ENCODE measurements at regions not wholly inside any gene's neighbourhood (a gene's known extent, or its start where the extent isn't known, plus 50 kb on each side); places are given as distances from the start of the nearest gene placed in this dataset.

GRCh38 chr2:173734797-173735196, 230.4 kb downstream of the SP3 start (continued):
- peak; percentile 57; the same call in 1 of the 2 replicates for TF ChIP-seq FOXA3 (CRISPR knock-in tag; IDR thresholded peaks at IDR 0.05)
- TF ChIP-seq SOX13 (IDR thresholded peaks at IDR 0.05), result no peak
- TF ChIP-seq SOX13 (CRISPR knock-in tag; conservative IDR thresholded peaks at IDR 0.05 in 1 of 2, IDR thresholded peaks at IDR 0.05 in 1 of 2), result 0 out of 4 replicates have a peak, but pooled peaks of 1 of the 2 experiments have one; percentile 14
- TF ChIP-seq, protein P1, sequence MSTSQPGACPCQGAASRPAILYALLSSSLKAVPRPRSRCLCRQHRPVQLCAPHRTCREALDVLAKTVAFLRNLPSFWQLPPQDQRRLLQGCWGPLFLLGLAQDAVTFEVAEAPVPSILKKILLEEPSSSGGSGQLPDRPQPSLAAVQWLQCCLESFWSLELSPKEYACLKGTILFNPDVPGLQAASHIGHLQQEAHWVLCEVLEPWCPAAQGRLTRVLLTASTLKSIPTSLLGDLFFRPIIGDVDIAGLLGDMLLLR (CRISPR knock-in tag; IDR thresholded peaks at IDR 0.05), result no peak
- TF ChIP-seq BRF2 (CRISPR knock-in tag; IDR thresholded peaks at IDR 0.05), result no peak
- TF ChIP-seq ATF7-NPFF (CRISPR knock-in tag; IDR thresholded peaks at IDR 0.05; ENCODE audit: low read depth), result no peak
- TF ChIP-seq ZNF569 (CRISPR knock-in tag; IDR thresholded peaks at IDR 0.05; ENCODE audit: borderline replicate concordance), result no peak
- TF ChIP-seq, protein P2, sequence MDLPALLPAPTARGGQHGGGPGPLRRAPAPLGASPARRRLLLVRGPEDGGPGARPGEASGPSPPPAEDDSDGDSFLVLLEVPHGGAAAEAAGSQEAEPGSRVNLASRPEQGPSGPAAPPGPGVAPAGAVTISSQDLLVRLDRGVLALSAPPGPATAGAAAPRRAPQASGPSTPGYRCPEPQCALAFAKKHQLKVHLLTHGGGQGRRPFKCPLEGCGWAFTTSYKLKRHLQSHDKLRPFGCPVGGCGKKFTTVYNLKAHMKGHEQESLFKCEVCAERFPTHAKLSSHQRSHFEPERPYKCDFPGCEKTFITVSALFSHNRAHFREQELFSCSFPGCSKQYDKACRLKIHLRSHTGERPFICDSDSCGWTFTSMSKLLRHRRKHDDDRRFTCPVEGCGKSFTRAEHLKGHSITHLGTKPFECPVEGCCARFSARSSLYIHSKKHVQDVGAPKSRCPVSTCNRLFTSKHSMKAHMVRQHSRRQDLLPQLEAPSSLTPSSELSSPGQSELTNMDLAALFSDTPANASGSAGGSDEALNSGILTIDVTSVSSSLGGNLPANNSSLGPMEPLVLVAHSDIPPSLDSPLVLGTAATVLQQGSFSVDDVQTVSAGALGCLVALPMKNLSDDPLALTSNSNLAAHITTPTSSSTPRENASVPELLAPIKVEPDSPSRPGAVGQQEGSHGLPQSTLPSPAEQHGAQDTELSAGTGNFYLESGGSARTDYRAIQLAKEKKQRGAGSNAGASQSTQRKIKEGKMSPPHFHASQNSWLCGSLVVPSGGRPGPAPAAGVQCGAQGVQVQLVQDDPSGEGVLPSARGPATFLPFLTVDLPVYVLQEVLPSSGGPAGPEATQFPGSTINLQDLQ (CRISPR knock-in tag; IDR thresholded peaks at IDR 0.05), result no peak
- peak; percentile 32; the same call in 1 of the 2 replicates for TF ChIP-seq TBX2 (CRISPR knock-in tag; IDR thresholded peaks at IDR 0.05; ENCODE audit: borderline replicate concordance)
- TF ChIP-seq MAFK (conservative IDR thresholded peaks at IDR 0.05 in 1 of 2, IDR thresholded peaks at IDR 0.05 in 1 of 2; ENCODE audit: low read length in 2 of 2), result 0 out of 4 replicates have a peak, but pooled peaks have one; percentile 12 to 19
- TF ChIP-seq TCF7 (IDR thresholded peaks at IDR 0.05; ENCODE audit: low read depth), result peak; percentile 55
- peak; percentile 34; the same call in 1 of the 2 replicates for TF ChIP-seq SALL1 (CRISPR knock-in tag; IDR thresholded peaks at IDR 0.05)
- TF ChIP-seq MEIS2 (CRISPR knock-in tag; IDR thresholded peaks at IDR 0.05), result no peak
- TF ChIP-seq ATF5 (CRISPR knock-in tag; IDR thresholded peaks at IDR 0.05; ENCODE audit: low read depth), result no peak
- peak; percentile 90 for TF ChIP-seq CEBPB (IDR thresholded peaks at IDR 0.05; ENCODE audit: borderline replicate concordance, low read depth, low read length)
- no peak for TF ChIP-seq ZGPAT (CRISPR knock-in tag; IDR thresholded peaks at IDR 0.05)
- TF ChIP-seq, protein P3, sequence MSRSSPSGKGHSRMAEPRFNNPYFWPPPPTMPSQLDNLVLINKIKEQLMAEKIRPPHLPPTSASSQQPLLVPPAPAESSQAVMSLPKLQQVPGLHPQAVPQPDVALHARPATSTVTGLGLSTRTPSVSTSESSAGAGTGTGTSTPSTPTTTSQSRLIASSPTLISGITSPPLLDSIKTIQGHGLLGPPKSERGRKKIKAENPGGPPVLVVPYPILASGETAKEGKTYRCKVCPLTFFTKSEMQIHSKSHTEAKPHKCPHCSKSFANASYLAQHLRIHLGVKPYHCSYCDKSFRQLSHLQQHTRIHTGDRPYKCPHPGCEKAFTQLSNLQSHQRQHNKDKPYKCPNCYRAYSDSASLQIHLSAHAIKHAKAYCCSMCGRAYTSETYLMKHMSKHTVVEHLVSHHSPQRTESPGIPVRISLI (CRISPR knock-in tag; IDR thresholded peaks at IDR 0.05; ENCODE audit: borderline replicate concordance), result no peak
- TF ChIP-seq, protein P4, sequence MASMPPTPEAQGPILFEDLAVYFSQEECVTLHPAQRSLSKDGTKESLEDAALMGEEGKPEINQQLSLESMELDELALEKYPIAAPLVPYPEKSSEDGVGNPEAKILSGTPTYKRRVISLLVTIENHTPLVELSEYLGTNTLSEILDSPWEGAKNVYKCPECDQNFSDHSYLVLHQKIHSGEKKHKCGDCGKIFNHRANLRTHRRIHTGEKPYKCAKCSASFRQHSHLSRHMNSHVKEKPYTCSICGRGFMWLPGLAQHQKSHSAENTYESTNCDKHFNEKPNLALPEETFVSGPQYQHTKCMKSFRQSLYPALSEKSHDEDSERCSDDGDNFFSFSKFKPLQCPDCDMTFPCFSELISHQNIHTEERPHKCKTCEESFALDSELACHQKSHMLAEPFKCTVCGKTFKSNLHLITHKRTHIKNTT (CRISPR knock-in tag; IDR thresholded peaks at IDR 0.05), result no peak
- peak; percentile 71 for TF ChIP-seq CEBPG (CRISPR knock-in tag; IDR thresholded peaks at IDR 0.05)
- TF ChIP-seq RARA (CRISPR knock-in tag; IDR thresholded peaks at IDR 0.05), result peak; percentile 45; the same call in 1 of the 2 replicates
- TF ChIP-seq TBX3 (IDR thresholded peaks at IDR 0.05; ENCODE audit: borderline replicate concordance), result peak; percentile 74; the same call in 1 of the 2 replicates

Data from HepG2 (cell line).